GM18907 (cell line): ENCODE measurements at regions not wholly inside any gene's neighbourhood (a gene's known extent, or its start where the extent isn't known, plus 50 kb on each side); places are given as distances from the start of the nearest gene placed in this dataset.

Experiments
- ATAC-seq: cut with Tn5 transposase; IDR thresholded peaks from one replicate; pipeline ENCODE4 v1.9.1; 2021; ENCODE audit warnings: mild to moderate bottlenecking, moderate library complexity; ENCODE audit not compliant: unreplicated experiment

DNA sequence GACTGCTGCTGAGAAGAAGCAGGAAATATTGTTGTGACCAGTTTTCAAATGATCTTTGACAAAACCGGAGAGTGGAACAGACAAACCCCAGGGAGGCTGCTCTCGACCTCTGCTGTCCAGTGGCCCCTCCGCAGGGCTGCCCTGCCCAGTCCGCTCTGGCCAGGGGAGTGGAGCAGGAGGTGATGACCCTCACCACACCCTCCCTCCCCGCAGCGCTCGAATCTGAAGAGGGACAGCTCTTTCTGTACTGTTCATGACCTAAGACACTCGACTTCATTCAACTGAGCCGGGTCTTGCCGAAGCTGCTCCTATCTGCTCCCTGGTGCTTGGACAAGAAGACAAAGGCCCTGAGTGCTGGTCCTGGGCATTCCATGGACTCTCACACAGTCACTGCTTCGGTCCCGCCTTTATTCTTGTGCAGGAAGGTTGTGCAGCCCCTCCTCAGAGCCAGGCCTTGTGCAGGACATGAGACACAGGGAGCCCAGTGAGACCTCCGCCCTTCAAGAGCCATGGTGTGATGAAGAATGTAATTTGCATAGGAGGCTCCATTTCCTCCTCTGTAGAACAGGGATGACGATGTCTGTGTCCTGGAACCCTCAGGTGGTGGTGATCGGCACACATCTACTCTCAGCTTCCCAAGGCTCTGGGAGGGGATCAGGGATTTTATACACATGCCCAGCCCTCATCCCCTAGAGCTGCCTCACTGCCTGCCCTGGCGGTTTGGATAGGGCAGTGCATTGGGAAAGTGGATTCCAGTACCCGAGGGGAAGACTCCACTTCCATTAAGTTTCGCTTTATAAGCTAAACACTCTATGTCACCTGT is 97.1 kb upstream of the PRR20G start:
- no peak for ATAC-seq

DNA sequence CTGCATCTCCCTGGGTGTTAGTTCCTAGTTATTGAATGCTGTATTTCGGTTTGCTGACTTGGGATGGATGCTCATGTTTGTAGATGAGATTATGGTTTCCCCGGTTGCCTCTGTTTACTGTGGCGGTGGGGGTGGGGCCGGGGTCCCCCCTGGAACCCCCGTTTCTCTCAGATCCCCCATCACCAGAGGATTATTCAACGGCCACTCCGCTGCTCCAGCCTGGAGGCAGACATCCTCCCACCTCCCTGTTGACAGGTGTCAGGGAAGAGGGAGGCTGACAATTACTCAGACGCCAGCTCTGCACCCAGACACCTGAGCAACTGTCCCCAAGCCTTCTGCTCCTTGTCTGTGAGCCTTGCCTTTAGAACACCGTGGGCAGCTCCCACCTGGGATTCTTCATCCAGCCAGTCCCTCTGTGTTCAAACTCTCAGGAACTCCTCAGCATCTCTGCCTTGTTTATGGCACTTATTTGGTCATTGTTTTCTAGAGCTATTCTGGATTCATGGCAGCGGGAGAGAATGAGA is 95.9 kb upstream of the PRR20G start:
- no peak for ATAC-seq

DNA sequence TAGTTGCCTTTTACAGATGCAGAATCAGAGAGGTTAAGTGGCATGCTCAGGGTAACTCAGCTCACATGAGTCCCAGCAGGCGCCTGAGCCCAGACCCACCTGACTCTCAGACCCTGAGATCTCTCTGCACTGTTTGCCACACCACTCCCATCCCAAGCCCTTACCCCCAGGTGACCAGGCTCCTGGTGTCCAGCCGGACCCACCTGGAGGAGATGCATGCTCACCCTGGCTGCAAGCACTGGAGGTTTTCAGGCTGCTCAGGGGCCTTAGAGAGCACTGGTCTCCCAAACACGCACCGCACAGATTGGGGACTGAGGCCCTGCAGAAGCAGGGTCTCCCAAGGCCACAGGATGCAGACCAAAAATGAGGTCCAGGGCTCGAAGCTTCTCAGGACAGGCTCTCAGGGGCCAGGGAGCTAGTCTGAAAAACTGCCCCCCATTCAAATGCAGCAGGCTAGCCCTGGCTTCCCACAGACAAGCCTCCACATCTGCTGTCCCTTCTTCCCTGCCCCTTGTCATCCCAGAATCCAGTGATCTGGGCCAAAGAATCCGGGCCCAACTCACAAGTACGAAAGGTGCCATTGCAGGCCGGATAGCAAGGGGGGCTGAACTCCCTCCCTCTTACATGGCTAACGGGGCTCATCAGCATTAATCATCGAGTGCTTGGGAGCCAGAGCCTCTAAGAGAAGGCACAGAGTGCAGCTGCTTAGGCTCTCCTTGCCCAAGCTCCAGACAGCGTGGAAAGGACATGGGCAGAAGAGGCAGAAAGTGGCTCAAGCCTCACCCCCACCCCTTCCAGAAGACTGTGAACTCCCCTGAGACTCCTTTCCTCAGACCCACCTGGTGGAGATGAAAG is 90.2 kb upstream of the PRR20G start:
- ATAC-seq = no peak

DNA sequence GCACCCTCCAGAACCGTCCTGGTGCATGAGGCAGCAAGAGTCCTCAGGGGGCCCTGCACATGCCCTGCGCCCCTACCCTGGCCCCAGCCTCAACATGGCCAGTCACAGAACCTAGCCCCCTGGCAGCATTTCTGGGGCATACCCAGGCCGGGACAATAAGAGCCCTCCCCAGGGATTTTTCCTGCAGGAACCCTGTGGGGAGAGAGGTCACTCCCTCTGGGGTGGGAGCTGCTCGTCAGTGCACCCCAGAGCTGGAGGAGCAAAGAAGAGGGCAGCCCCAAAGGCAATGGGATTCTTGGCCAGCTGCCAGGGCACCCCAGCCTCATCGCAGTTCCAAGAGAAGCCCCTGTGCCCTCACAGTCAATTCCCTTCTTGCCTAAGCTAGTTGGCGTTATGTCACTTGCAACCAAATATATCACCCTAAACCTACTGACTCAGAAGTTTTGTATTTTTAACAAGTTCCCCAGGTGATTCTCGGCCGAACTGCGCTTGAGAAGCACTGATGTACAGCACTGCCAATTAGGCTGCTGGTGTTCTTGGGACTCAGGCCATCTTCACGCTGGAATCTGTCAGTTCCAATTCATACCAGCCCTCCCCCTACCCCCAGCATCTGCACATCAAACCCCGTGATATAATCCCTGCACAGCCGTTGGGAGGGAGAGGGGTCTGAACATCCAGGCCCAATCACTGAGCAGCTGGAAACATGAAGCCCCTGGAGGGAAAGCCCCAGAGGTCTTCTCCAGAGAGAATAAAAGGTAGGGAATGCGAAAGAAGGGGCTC is 87.5 kb upstream of the PRR20G start:
- ATAC-seq = no peak

DNA sequence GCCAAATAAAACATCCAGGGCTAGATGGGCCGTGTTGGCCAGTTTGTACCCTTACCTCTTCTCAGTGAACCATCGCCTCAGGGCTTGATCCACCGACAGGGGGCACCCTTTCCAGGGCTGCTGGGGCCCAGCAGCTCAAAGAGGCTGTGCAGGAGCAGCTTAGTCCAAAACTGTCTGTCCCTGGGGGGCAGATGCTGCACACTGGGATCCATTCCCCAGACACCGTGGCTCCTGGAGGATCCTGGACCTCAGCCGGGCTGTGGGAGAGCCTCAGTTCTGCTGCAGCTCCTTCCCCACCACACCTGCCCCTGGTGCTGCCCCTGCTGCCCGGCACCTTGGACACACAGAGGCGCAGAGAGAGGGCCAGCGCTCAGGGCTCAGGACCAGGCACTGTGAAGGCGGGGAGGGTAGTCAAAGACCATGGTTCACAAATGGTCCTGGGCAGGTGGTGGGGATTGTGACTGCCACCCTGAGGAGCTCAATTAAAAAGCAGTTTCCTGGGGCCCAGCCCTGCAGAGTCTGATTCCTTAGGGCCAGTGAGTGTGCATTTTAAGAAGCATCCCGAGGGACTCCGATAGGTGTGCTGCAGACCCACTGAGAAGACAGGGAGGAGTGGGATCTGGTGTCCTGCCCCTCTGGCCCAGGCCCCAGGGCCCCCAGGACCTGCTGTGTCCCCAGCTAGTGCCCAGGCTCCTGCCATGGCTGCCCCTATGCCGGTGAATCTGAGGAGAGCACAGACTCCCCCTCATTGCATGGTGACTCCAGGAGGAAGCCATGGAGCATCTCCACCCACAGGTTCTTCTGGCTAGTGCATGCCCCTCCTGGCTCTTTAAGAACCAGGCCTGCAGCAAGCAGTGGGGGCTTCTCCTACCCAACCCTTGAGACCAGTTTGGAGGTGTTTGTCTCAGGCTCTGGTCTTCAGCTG is 86.5 kb upstream of the PRR20G start:
- ATAC-seq = no peak

DNA sequence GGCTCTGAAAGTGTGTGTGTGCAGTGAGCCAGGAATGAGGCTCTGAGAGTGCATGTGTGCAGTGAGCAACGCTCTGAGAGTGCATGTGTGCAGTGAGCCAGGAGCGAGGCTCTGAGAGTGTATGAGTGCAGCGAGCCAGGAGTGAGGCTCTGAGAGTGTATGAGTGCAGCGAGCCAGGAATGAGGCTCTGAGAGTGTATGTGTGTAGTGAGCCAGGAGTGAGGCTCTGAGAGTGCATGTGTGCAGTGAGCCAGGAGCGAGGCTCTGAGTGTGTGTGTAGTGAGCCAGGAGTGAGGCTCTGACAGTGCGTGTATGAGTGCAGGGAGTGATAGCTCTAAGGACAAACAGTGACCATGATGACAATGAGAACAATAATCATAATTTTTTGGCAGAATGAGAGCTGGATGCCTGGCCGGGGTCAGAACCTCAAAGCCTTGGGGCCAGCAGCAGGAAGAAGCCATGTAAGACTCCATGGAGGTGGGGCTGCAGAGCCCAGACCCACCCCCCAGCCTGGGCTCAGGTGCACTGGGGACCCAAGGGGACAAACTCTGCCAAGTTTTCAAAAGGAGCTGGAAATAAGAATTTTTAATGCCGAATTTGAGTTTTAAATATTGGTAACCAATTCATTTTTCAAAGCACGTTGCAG is 85.7 kb upstream of the PRR20G start:
- no peak for ATAC-seq

DNA sequence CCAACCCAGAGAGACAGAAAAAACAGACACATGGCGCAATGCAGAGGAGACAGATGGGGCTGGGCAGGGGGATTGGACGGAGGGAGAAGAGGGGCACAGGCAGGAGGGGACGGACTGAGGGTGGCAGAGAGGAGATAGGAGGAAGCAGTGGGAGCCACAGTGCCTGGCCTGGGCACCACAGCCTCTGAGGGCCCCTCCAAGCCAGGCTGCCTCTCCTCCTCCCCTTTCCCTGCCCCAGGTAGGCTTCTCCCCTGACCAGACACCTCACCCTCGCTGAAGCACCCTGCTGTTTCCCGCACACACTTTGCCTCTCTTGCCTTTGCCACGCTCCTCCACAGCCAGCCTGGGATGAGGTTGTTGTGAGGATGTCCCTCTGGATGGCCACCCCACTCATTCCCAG is 84.0 kb upstream of the PRR20G start:
- ATAC-seq = no peak

DNA sequence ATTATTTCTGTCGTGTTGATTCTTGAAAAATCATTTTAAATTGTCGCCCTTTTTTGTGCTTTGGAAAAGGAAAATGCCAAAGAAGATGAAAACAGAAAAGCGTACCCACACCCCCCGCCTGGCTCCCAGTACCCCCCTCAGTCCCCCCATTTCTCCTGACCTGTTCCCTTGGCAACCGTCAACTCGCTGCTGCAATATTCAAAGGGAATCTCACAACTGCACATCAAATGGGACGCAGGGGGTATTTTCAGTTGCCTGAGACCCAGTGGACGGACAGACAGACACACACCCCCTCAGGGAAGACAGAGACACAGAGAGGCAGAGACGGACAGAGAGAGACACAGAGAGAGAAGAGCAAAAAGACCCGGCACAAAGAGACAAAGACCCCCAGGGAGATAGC is 83.5 kb upstream of the PRR20G start:
- no peak for ATAC-seq

DNA sequence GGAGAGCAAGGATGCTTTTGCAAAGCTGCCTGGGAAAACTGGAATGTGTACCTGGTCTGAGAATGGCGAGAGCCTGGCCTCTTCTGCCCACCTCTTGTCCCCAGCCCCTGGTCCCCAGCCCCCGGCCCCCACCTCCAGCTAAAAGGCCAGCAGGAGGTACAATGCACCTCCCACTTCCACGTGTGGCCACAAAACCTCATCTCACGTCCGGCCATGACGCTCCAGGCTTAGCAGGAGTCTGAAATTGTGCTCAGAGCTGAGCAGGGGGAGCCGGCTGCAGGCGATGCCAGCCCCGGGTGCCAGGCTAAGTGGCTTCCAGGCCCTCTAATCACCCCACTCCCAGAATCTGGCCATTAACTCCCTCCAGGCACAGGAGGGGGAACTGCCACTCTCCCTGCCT is 83.1 kb upstream of the PRR20G start:
- no peak for ATAC-seq

DNA sequence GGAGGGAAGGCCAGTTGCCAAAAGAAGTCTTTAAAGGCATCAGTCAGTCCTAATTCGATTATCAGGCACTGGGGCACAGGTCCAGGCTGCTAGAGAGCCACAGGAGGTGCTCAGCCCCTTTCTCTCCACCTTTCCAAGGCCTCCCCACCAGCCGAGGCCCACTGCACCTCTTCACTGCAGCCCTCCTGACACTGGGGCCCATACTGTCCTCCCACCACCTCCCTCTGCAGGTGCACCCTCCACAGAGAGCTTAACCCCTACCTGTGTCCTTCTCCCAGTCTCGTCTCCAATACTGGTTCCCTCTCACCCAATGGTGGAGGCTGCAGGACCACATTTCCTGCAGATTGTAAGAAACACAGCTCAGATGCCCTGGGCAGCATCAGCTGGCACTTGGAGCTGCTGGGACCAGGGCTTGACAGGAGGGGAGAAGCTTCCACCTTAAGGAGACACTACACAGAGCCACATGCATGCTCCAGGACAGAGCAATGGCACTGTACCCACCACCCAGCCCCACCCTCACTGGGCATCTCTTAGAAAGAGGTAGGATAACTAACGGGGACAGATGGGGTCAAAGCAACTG is 81.6 kb upstream of the PRR20G start:
- no peak for ATAC-seq

DNA sequence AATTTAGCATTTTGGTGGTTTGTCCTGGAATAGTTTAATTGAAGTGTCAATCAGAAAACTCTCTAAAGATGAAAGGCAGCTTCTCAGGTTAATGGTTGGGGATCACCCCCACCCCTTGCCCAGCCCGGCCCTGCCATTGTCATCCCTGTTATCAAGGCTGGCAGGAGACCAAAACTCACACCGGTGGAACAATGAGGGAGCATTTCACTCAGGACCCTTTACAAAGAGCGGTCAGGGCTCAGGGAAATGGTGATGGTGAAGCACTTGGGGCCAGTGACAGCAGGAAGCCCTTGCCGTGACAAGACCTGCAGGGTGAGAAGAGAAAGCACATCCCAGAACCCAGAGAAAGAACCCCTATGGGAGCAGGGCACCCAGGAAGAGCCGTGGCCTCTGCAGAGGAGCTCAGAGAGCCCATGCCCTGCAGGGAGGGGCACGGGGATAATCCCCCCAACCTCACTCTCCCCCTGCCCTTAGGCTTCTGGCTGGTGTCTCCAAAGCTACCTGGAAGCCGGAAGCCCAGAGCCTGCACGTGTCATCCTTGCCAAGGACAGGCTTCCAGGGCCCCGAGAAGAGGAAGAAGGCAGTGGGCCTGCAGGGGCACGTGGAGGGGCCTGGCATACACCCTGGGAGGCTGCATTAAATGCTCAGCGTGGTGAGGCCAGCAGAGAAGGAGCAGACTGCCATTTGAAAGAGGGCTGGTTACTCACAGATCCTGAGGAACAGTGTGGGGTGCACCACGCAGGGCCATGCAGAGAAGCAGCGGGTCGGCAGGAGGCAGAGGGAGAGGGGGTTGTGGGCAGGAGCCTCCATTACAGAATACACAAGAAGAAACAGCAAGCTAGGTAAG is 80.6 kb upstream of the PRR20G start:
- ATAC-seq = no peak

DNA sequence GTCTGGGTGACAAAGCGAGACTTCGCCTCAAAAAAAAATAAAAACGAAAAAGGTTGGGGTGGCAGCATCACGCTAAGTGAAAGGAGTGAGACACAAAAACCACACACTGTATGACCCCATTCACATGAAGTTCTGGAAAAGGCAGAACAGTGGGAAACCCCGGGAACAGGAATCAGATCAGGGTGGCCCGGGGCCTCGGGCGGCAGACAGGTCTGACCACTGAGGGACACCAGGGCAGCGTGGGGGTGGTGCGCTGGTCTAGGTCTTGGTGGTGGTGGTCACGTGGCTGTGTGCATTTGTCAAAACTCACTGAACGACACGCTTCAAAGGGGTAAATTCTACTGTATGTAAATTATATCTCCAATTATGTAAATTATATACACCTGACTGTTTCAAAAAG is 79.7 kb upstream of the PRR20G start:
- no peak for ATAC-seq

DNA sequence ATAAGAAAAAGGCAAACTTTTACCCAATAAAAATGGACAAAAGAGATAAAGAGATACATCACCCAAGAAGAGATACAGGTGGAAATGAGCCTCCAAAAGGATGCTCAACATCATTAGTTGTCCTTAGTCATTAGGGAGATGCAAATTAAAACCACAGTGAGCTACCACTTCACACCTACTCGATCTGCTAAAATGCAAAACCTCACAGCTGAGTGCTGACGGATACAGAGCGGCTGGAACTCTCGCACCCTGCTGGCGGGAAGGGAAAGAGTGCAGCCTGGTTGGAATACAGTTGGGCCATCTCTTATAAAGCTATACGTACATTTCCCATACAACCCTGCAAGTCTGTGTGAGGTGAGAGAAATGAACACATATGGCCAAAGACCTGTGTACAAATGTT is 78.5 kb upstream of the PRR20G start:
- no peak for ATAC-seq

DNA sequence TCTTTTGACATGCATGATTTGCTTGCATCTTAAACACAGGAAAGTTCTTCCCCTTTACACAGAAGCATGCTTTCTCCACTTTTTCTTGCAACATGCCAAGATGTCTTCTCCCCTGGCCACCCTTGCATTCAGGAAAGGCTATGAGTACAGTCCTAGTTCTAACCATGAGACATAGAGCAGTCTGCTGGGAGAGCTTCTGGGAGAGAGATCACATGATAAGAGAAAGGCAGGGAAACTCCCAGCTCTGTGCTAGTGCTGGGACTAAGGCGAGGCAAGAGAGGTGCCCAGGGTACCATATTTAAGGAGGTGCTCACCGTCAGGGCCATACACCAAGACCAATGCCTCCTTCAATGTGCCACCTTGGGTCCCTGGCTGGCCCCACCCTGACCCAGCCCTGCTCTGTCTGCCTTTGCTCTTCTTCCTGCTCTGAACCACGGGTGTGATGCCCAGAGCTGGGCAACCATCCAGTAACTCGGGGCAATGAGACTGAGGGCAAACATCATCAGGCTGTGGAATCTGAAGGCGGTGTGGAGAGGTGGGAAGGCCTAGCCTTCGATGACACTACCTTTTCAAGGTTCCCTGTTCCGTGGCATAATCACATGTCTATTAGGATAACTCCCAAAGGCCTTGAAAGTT is 77.4 kb upstream of the PRR20G start:
- ATAC-seq = no peak

DNA sequence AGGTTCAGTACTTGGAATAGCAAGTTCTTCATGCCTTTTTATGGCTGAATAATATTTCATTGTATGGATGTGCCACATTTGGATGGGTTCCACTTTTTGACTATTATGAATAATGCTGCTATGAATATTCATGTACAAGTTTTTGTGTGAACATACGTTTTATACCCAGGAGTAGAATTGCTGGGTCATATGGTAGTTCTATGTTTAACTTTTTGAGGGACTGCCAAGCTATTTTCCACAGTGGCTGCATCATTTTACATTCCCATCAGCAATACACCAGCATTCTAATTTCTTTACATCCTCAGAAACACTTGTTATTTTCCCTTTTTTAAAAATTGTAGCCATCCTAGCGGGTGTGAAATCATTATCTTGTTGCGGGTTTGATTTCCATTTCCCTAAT is 76.0 kb upstream of the PRR20G start:
- no peak for ATAC-seq

DNA sequence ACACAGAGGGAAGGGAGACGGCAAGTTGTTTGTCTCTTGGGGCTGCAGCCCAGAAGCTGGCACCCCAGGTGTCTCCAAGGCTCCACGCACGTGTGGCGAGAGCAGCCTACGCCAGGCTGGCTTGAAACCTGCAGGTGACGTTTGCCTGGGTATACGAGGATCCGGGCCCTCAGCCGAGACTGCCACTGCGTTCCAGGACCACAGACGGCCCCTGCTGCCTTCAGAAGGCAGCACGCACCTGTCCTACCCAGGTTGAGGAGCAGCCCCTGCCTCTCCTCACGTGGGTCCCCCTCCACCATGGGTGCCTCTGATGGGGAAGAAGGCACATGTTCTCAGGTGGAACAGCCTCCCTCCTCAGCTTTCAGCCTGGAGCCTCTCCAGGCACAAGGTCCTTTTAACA is 75.3 kb upstream of the PRR20G start:
- no peak for ATAC-seq

DNA sequence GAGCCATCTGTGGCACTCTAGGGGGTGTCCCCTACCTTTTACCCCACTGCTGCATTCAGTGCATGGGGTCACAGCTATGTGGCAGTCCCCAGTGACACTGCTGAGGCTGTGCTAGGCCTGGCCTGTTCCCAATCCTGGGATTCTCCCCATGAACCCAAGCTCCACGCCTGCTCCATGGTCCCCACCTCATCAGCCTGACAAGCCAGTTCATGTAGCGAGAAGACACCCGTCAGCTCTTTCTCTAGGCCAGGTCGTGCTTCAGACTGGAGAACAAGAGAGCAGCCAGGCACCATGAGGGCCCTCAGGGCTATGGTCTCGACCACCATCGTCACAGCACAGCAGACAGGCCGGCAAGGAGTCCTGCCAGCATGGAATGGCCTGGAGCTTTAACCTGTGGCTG is 72.8 kb upstream of the PRR20G start:
- no peak for ATAC-seq

DNA sequence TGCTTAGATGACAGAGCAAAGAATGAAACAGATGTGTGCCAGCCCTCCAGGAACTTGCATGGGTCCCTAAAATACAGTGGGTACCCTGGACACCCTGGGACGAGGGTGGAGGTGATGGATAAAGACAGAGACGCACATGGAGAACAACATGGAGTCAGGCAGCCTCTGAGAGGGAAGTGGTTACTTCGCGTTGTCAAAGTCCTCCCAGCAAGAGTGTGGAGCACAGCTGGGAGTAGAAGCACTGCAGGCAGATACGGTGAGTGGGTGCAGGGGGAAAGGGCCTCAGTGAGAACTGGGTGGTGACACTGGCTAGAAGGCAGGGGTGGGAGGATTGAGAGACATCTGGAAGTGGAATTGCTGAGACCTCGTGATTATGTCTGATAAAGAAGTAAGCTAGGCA is 70.8 kb upstream of the PRR20G start:
- no peak for ATAC-seq
